Upper lobe of right lung (tissue), 1 donor: ENCODE measurements at regions not wholly inside any gene's neighbourhood (a gene's known extent, or its start where the extent isn't known, plus 50 kb on each side); places are given as distances from the start of the nearest gene placed in this dataset.
"Not testable (repeated sequence)": the region's sequence is repeated elsewhere in the genome, so short reads cannot be mapped to it uniquely, and the experiment has no call there.

ENCODE experiments used
- ATAC-seq: fragments of 200-7000 bp; cut with Tn5 transposase; one replicate; pipeline ENCODE4 v1.9.1; 2020; ENCODE audit warnings: mild to moderate bottlenecking, moderate library complexity
- DNase-seq: peaks from one replicate; pipeline ENCODE4 v3.0.0-alpha.2; 2020
- H3K27ac ChIP-seq: fragments of 200-600 bp; one replicate; pipeline ENCODE4 v1.8.0; 2022
- H3K27me3 ChIP-seq: fragments of 200-600 bp; one replicate; pipeline ENCODE4 v1.8.0; 2022; ENCODE audit warnings: mild to moderate bottlenecking
- H3K36me3 ChIP-seq: fragments of 200-600 bp; one replicate; pipeline ENCODE4 v1.8.0; 2022
- H3K4me1 ChIP-seq: fragments of 200-600 bp; one replicate; pipeline ENCODE4 v1.8.0; 2022
- H3K4me3 ChIP-seq: fragments of 200-600 bp; one replicate; pipeline ENCODE4 v1.8.0; 2022; ENCODE audit warnings: mild to moderate bottlenecking
- H3K9me3 ChIP-seq: fragments of 200-600 bp; one replicate; pipeline ENCODE4 v1.8.0; 2022
- intact Hi-C: fragments of 100-400 bp; cut with DNase I; formaldehyde crosslinking; loops from one replicate; pipeline ENCODE4 v1.11.0; 2022
- TF ChIP-seq, protein P1 (sequence below): fragments of 200-600 bp; IDR thresholded peaks from one replicate; pipeline ENCODE4 v1.8.0; 2022; ENCODE audit warnings: antibody characterized with exemption
- donor health status: DM: no; HTN: yes; CAD: no; lungs with severe emphysema.

DNA sequence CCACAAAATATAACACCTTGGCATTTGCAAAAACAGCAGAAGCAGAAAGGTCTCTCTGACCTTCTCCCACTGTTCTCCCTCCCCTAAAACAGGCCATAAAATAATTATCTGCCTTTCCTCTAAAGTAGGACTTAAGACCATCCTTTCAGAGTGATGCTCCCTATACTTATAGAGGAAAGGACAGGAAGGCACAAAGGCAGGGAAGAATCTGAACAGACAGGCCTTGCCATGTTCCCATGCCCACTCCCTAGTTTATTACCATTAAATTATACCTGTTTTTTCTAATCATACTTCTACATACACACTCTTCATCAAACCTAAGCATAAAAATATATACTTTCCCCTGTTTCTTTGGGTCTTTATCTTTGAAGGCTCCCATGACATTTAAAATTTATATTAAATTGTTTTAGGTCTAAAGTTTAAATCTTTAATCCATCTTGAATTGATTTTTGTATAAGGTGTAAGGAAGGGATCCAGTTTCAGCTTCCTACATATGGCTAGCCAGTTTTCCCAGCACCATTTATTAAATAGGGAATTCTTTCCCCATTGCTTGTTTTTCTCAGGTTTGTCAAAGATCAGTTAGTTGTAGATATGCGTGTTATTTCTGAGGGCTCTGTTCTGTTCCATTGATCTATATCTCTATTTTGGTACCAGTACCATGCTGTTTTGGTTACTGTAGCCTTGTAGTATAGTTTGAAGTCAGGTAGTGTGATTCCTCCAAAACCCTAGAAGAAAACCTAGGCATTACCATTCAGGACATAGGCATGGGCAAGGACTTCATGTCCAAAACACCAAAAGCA lies 755.8 kb upstream of the ADGRB3 start:
- intact Hi-C loops, H3K27me3 ChIP-seq, H3K4me3 ChIP-seq, ATAC-seq, H3K36me3 ChIP-seq, DNase-seq, H3K4me1 ChIP-seq, H3K9me3 ChIP-seq, H3K27ac ChIP-seq: not testable (repeated sequence)

DNA sequence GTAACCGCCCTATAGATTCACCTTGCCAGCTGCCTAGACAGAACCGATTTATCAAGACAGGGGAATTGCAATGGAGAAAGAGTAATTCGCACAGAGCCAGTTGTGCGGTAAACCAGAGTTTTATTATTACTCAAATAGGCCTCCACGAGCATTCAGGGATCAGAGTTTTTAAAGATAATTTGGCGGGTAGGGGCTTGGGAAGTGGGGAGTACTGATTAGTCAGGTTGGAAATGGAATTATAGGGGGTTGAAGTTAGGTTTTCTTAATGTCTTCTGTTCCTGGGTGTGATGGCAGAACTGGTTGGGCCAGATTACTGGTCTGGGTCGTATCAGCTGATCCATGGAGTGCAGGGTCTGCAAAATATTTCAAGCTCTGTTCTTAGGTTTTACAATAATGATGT lies 756.9 kb upstream of the ADGRB3 start:
- H3K36me3 ChIP-seq, H3K4me1 ChIP-seq, H3K27ac ChIP-seq, intact Hi-C loops, ATAC-seq, H3K9me3 ChIP-seq, H3K4me3 ChIP-seq, H3K27me3 ChIP-seq, DNase-seq: not testable (repeated sequence)

DNA sequence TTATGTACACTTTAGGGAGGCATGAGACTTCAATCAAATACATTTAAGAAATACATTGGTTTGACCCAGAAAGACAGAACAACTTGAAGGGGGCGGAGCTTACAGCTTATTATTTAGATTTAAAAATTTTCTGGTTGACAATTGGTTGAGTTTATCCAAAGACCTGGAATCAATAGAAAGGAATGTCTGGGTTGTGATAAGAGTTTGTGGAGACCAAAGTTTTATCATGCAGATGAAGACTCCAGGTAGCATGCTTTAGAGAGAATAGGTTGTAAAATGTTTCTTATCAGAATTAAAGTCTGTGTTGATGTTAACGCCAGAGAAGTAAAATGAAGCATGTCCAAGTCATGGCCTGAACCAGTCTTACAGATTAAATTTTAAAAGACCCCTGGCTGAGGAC lies 757.8 kb upstream of the ADGRB3 start:
- Histone ChIP-seq H3K27me3 (no peaks in the 10 kb centered on the region), H3K9me3 (no peaks in the 10 kb centered on the region), H3K36me3 (no peaks in the 10 kb centered on the region), H3K4me1 (no peaks in the 10 kb centered on the region), H3K4me3 (no peak overlapping the region), H3K27ac (no peak overlapping the region)
- intact Hi-C loops, result no loop called here
- TF ChIP-seq, protein P1, sequence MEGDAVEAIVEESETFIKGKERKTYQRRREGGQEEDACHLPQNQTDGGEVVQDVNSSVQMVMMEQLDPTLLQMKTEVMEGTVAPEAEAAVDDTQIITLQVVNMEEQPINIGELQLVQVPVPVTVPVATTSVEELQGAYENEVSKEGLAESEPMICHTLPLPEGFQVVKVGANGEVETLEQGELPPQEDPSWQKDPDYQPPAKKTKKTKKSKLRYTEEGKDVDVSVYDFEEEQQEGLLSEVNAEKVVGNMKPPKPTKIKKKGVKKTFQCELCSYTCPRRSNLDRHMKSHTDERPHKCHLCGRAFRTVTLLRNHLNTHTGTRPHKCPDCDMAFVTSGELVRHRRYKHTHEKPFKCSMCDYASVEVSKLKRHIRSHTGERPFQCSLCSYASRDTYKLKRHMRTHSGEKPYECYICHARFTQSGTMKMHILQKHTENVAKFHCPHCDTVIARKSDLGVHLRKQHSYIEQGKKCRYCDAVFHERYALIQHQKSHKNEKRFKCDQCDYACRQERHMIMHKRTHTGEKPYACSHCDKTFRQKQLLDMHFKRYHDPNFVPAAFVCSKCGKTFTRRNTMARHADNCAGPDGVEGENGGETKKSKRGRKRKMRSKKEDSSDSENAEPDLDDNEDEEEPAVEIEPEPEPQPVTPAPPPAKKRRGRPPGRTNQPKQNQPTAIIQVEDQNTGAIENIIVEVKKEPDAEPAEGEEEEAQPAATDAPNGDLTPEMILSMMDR, result no peak
- ATAC-seq, result no peak
- no peak for DNase-seq

GRCh38 chr6:67875877-67876383 lies 759.2 kb upstream of the ADGRB3 start:
- ATAC-seq (no peak), DNase-seq (no peak)
- no peaks in the 10 kb centered on the region for H3K4me1 ChIP-seq
- H3K27ac ChIP-seq, result no peak overlapping the region
- H3K27me3 ChIP-seq, result no peaks in the 10 kb centered on the region
- H3K36me3 ChIP-seq, result no peaks in the 10 kb centered on the region
- no peak overlapping the region for H3K4me3 ChIP-seq
- intact Hi-C loops, result no loop called here
- no peaks in the 10 kb centered on the region for H3K9me3 ChIP-seq
- TF ChIP-seq, protein P1, result no peak

DNA sequence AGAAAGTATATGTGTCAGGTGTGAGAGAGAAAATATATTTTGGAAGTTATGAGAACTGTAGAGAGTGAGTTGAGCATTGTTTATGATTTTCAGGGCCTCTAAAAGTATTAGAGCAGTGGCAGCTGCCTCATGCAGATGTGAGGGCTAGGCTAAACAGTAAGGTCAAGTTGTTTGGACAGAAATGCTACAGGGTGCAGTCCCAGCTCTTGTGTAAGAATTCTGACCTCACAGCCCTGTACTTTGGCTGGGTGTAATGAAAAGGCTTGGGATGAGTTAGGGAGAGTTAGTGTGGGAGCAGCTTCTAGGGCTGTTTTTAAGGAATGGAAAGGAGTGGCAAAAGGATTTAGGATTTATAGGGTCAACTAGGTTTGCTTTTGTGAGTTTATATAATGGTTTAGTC lies 764.8 kb upstream of the ADGRB3 start:
- no peak overlapping the region for H3K4me3 ChIP-seq

DNA sequence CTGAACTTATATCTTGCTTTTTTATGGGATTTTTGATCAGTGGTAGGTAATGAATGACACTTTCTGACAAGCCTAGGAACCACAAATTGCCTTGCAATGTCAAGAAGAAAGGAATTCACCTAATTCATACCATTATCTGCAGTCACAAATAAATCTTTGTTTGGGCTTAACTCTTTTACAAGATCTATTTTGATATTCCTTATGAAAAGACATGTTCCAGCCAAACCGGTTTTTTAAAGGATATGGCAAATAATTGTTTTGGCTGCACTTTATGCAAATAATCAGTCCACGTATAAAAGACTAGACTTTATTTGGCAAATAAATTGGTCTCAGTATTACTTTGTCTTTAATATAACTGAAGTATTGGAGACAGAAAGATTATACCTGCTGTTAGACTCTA lies 771.7 kb upstream of the ADGRB3 start:
- no peak overlapping the region for H3K4me3 ChIP-seq
- no peaks in the 10 kb centered on the region for H3K9me3 ChIP-seq
- intact Hi-C loops, result no loop called here
- no peaks in the 10 kb centered on the region for H3K4me1 ChIP-seq
- no peak overlapping the region for H3K27ac ChIP-seq
- no peaks in the 10 kb centered on the region for H3K36me3 ChIP-seq
- DNase-seq (no peak), ATAC-seq (no peak)
- H3K27me3 ChIP-seq, result no peaks in the 10 kb centered on the region
- TF ChIP-seq, protein P1, result no peak

More for the DNA sequence above, 764.8 kb upstream of the ADGRB3 start:
- no peaks in the 10 kb centered on the region for H3K36me3 ChIP-seq
- DNase-seq, result no peak
- intact Hi-C loops, result no loop called here
- no peak for ATAC-seq
- H3K27me3 ChIP-seq, result no peaks in the 10 kb centered on the region
- TF ChIP-seq, protein P1, result no peak
- no peak overlapping the region for H3K27ac ChIP-seq
- no peaks in the 10 kb centered on the region for H3K9me3 ChIP-seq
- H3K4me1 ChIP-seq, result no peaks in the 10 kb centered on the region
